ACC112 (cell line): ENCODE measurements at regions not wholly inside any gene's neighbourhood (a gene's known extent, or its start where the extent isn't known, plus 50 kb on each side); places are given as distances from the start of the nearest gene placed in this dataset.

ENCODE experiments used
- H2AFZ ChIP-seq: fragments of 200-600 bp; sonication (generic); one replicate; pipeline ENCODE4 v1.6.0; 2017; ENCODE audit warnings: antibody characterized with exemption, low read length; ENCODE audit not compliant: unreplicated experiment
- H3K27ac ChIP-seq: fragments of 200-600 bp; sonication (generic); 2 replicates; pipeline ENCODE4 v1.5.1; 2014; ENCODE audit warnings: low read depth, mild to moderate bottlenecking, antibody characterized with exemption, low read length, moderate library complexity
- H3K27me3 ChIP-seq: fragments of 200-600 bp; sonication (generic); 2 replicates; pipeline ENCODE4 v1.6.1; 2014; ENCODE audit warnings: mild to moderate bottlenecking, antibody characterized with exemption, low read length, moderate library complexity, mixed read lengths; ENCODE audit not compliant: insufficient read depth
- H3K36me3 ChIP-seq: fragments of 200-600 bp; sonication (generic); 2 replicates; pipeline ENCODE4 v1.6.1; 2016; ENCODE audit warnings: mild to moderate bottlenecking, antibody characterized with exemption, low read length, moderate library complexity, mixed read lengths; ENCODE audit not compliant: insufficient read depth
- H3K4me1 ChIP-seq: fragments of 200-600 bp; sonication (generic); one replicate; pipeline ENCODE4 v1.6.1; 2016; ENCODE audit warnings: low read length, mixed read lengths; ENCODE audit not compliant: insufficient read depth, unreplicated experiment, control insufficient read depth
- H3K4me3 ChIP-seq: fragments of 200-600 bp; sonication (generic); 2 replicates; pipeline ENCODE4 v1.5.1; 2014; ENCODE audit warnings: mild to moderate bottlenecking, low read depth, low read length
- H3K79me2 ChIP-seq: fragments of 200-600 bp; sonication (generic); one replicate; pipeline ENCODE4 v1.6.0; 2016; ENCODE audit warnings: low read length; ENCODE audit not compliant: control insufficient read depth, unreplicated experiment, insufficient read depth

DNA sequence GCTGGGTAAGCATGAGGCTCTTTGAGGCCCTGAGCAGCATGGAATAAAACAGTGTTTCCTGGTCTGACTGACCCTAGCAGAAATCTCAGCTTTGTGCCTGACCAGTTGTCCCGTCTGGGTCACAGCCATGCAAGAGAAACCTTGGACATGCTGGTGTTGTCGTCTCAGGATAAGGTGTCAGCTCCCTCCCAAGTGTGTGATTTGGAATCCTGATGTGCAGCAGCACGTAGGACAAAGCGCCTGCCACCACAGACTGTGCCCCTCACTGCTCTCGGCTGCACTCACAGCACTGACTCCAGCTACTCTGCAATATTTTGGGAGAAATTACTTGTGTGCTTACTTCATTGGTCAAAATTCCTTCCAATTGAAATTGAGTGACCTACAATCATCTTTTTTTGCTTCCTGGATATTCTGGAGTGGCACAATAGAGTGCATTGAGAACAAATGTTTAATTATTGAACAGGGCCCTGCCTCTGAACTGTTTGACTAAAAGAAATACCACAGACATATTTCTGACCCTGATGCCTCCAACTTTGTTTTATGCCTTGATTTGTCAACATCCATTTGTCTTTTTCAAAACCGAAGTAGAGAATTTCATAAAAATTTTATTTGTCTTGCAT lies 352.4 kb downstream of the SOCS6 start:
- Histone ChIP-seq H2AFZ (no peak overlapping the region), H3K36me3 (no peaks in the 10 kb centered on the region), H3K79me2 (no peaks in the 10 kb centered on the region), H3K4me1 (no peaks in the 10 kb centered on the region), H3K4me3 (no peak overlapping the region), H3K27ac (no peak overlapping the region), H3K27me3 (no peaks in the 10 kb centered on the region)

DNA sequence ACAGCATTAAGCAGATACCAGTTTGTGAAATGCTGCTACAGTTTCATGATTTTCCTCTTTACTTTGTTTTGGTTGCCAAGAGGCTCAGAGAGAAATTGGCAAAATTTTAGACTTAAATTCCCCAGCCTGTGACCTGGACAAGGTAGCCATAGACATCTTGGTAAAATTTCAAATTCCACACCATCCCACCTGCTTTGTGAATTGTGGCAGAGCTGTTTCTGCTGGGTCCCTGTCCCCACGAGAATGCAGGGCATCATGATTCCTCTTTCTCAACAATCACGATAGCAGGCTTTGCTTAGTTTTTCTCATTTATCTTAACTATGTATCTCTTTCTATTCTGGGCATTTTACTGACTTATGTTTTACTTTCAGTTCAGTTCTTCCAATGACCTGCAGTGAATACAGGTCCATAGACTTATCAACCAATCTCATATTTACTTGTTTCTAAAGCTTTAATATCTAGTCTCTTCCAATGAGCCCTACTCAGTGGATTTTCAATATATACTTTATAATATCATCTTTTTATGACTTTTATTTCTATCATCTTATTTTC lies 351.6 kb downstream of the SOCS6 start:
- Histone ChIP-seq H3K27me3 (no peaks in the 10 kb centered on the region), H3K36me3 (no peaks in the 10 kb centered on the region), H3K27ac (no peak overlapping the region), H3K4me3 (no peak overlapping the region), H2AFZ (no peak overlapping the region), H3K79me2 (no peaks in the 10 kb centered on the region), H3K4me1 (no peaks in the 10 kb centered on the region)

DNA sequence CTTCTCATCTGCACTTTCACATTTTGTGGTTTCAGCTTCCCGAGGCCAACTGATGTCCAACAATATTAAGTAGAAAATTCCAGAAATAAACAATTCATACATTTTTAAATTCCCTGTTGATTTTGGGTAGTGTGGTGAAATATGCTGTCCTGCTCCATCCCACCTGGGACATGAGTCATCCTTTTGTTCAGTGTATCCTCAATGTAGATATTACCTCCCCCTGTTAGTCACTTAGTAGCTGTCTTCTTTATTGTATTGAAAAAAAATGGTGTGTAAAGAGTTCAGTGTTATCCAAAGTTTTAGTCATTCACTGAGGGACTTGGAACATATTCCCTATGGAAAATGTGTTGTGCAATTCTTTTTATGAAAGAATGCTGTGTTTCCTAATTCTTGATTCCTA lies 348.1 kb downstream of the SOCS6 start:
- H3K4me3 ChIP-seq = no peak overlapping the region
- H3K36me3 ChIP-seq = no peaks in the 10 kb centered on the region
- no peaks in the 10 kb centered on the region for H3K79me2 ChIP-seq
- H3K27ac ChIP-seq = no peak overlapping the region; the same call in 1 of the 2 replicates
- no peaks in the 10 kb centered on the region for H3K27me3 ChIP-seq
- no peak overlapping the region for H2AFZ ChIP-seq
- H3K4me1 ChIP-seq = no peaks in the 10 kb centered on the region

DNA sequence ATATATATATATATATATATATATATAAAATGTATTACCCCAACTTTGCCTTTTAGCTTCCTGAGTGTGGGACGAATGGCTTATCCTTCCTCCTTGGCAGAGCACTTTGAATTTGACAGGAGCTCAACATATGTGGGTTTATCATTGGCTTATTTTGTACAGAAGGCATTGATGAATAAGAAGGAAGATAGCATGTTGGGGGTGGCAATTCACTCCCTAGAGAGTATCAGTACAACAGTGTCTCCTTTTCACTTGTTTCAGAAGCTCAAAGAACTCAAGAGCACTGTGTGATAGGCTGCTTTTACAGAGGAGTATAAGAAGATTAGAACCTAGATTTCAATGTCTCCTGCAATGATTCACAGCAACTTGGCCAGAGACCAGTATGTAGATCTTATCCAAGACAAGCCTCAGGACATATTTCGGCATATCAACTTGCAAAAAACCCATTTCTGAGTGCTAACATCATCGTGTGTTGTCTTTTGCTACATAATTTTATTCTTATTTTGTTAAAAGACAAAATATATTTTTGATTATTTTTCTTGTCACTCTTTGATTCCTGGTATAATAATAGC lies 345.8 kb downstream of the SOCS6 start:
- Histone ChIP-seq H3K79me2 (no peaks in the 10 kb centered on the region), H3K4me1 (no peaks in the 10 kb centered on the region), H3K27ac (no peak overlapping the region), H3K27me3 (no peaks in the 10 kb centered on the region), H3K36me3 (no peaks in the 10 kb centered on the region), H3K4me3 (no peak overlapping the region), H2AFZ (no peak overlapping the region)

DNA sequence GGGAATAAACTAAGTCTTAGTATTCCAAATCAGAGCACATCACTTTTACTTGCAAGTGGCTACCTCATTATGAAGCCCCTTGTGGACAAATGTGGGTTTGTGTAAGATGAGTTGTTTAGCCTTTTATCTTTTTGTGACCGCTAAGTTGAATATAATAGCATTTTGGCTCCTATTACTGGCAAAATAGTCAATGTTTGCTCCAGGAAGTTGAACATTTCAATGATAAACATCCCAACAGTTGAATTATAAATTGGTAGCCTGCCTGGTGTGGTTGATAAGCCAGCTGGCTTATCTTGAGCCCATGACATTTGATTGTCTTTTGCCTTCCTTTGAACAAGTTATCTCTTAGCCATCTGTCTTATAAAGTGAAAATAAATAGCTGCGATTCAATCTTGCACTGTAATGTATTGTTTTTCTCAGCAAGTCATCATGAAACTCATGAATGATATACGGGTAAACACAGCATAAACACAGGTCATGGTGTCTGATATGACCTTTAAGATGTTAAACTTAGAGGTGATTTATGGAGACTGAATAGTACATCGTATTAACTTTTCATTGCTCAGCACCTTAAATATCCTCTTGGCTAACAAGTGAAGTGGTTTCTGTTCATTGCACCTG lies 338.4 kb downstream of the SOCS6 start:
- no peak overlapping the region for H2AFZ ChIP-seq
- H3K27ac ChIP-seq = no peak overlapping the region
- H3K4me3 ChIP-seq = no peak overlapping the region
- no peaks in the 10 kb centered on the region for H3K79me2 ChIP-seq
- no peaks in the 10 kb centered on the region for H3K27me3 ChIP-seq
- no peaks in the 10 kb centered on the region for H3K36me3 ChIP-seq
- no peaks in the 10 kb centered on the region for H3K4me1 ChIP-seq

DNA sequence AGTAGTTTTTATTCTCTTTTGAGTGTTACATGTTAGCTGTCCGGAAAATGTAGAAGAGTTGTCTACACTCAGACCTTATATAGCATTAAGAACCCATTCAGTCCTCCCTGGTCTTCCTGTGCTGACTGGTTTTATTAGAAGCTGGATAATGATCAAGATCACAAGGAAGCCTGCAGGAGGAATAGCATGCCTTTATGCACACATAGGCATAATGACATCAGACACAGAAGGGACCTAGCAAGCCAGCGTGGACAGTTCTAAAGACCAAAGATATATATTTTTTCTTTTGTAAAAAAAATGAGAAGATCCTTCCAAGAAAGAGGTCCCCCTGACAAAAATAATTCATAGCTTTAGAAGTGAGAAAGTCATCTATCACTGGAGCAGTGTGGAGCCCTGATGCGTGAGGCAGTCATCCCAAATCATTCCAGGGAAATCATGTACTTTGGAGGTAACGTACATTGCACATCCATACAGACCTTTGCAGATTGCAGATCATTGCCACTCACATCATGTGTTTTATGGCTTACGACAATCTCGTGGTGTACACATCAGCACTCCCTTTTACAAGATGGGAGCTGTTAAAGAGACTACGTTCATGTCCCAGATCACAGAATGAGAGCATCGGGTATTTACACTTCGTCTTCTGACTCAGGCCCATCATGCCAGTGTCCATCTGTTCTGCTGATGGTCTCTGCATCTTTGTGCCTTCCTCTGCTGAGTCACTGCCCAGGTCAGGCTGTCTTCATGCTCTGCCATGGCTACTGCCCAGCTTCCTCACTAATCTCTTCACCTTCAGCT lies 334.0 kb downstream of the SOCS6 start:
- no peaks in the 10 kb centered on the region for H3K4me1 ChIP-seq
- no peak overlapping the region for H2AFZ ChIP-seq
- H3K36me3 ChIP-seq = no peaks in the 10 kb centered on the region
- no peak overlapping the region for H3K4me3 ChIP-seq
- no peaks in the 10 kb centered on the region for H3K27me3 ChIP-seq
- H3K27ac ChIP-seq = no peak overlapping the region
- no peaks in the 10 kb centered on the region for H3K79me2 ChIP-seq

DNA sequence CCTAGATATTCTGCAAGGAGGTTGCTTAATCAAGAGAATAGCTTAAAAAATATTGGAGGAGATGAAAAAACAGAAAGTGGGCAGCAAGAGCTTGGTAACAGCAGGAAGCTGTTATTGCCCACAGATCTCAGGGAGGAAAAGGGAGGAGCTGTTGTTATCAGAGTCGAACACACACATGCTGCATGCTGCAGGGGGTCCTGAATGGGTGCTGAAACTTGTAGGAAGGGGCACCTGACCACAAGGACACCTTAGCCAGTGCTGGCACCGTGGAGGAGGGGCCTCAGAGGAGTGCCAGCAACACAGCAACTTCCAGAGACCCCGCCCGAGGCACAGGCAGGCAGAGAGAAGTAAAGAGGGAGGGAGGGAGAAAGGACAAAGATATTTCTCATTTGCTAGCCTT lies 332.9 kb downstream of the SOCS6 start:
- Histone ChIP-seq H2AFZ (no peak overlapping the region), H3K36me3 (no peaks in the 10 kb centered on the region), H3K27me3 (no peaks in the 10 kb centered on the region), H3K4me1 (no peaks in the 10 kb centered on the region), H3K79me2 (no peaks in the 10 kb centered on the region), H3K4me3 (no peak overlapping the region), H3K27ac (no peak overlapping the region)

DNA sequence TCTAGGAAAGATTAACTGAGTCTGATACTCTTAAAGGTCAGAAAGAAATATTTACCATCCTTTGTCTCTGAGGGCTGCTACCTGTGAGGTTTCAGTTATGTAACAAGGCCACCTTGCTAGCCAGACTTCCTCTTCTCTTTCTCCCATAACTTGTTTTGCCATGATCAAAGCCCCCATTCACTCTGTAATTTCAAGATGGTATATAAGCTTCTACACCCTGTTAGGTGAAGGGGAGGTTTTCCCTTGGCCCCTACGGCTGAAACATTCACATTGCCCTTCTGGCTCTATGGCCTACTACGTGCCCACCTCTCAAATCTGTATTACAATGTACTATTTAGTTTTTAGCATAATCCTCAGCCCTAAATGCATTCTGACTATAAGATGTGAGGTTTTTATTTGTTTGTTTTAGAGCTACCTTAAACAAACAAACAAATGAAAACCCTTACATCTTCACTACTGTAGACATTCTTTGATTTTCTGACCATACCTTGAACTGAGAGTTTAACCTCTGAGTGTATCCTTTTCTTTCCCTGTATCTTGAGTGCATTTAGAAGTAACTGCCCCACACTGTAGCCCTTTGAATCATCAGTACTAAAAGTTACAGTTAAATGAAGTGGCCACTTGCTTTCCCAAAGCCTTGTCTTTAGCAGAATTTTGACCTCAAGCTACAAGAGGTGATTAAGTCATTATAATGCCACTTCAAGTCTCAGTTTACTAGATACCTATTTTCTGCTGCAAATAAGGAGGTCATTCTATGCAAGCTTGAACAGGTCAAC lies 332.2 kb downstream of the SOCS6 start:
- H3K4me1 ChIP-seq = no peaks in the 10 kb centered on the region

DNA sequence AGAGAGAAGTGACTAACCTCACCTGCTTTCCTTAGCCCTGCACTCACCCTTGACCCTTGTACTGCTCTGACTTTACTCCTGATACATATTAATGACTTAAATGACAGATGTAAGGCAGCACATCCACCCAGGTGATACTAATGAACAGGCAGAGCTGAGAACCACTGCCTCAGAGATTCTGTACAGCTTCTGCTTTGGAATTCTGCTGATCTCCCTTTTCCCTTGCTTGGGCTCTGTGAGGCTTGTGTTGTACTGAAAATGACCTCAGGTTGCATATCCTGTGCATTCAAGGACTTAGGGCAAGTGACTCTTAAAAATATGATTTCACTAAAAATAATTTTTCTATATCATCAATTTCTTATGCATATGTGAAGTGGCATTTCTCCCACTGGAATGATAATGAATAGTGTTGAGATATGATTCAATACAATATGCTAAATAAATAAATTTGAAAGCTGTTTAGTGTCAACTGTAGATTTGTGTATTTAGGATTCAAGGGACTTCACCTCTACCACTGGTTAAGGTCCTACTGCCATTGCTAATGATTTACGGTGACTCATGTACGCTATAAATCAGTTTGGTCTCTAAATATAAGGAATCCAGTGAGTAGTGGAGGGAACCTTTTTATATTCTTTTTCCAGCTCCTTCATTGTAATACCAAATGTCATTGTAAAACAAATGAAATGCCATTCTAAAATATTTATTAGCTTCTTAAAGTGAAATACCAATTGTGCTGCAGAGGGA lies 328.3 kb downstream of the SOCS6 start:
- H3K79me2 ChIP-seq = no peaks in the 10 kb centered on the region
- no peak overlapping the region for H2AFZ ChIP-seq
- H3K36me3 ChIP-seq = no peaks in the 10 kb centered on the region
- H3K4me3 ChIP-seq = no peak overlapping the region
- H3K4me1 ChIP-seq = no peaks in the 10 kb centered on the region
- no peak overlapping the region for H3K27ac ChIP-seq
- no peaks in the 10 kb centered on the region for H3K27me3 ChIP-seq

More for the DNA sequence above, 332.2 kb downstream of the SOCS6 start:
- Histone ChIP-seq H2AFZ (no peak overlapping the region), H3K79me2 (no peaks in the 10 kb centered on the region), H3K27ac (no peak overlapping the region), H3K27me3 (no peaks in the 10 kb centered on the region), H3K36me3 (no peaks in the 10 kb centered on the region), H3K4me3 (no peak overlapping the region)
